Thyroid gland (tissue), 4 donors: ENCODE measurements at regions not wholly inside any gene's neighbourhood (a gene's known extent, or its start where the extent isn't known, plus 50 kb on each side); places are given as distances from the start of the nearest gene placed in this dataset.

Experiments
- CTCF ChIP-seq, 6 experiments: fragments of 200-600 bp in 3 of 6; fragments of 450-650 bp in 3 of 6; sonication (generic) in 3 of 6; IDR thresholded peaks; one replicate each; pipeline ENCODE4 v1.5.1; 2016 to 2019; ENCODE audit warnings: antibody characterized with exemption in 6 of 6, mild to moderate bottlenecking in 2 of 6, inconsistent platforms in 1 of 6, moderate library complexity in 1 of 6
- POLR2A ChIP-seq, 2 donors: fragments of 450-650 bp; IDR thresholded peaks; one replicate each; pipeline ENCODE4 v1.6.1; 2017; ENCODE audit warnings: antibody characterized with exemption in 2 of 2, mild to moderate bottlenecking in 2 of 2, moderate library complexity in 1 of 2

DNA sequence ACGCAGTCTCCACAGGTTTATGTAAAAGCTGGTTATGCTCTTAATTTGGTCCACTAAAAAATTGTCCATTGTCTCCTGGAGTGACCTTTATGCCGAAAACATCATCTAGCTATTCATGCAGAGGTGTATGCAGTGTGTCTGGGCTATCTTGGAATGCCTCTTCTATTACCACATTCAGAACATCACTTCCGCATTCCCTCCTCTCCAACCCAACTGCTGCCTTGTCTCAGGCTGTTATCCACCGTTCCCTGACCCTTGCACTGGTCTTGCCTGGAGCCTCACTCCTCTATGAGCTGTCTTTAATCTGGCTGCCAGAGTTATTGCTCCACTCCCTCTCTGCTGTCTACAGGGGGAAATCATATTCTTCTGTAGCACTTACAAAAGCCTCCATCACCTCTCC is 214.1 kb upstream of the ANKRD55 start:
- TF ChIP-seq POLR2A (IDR thresholded peaks at IDR 0.05) (no peak), CTCF (IDR thresholded peaks at IDR 0.05) (no peak)
